HG02885 (cell line): ENCODE measurements at regions not wholly inside any gene's neighbourhood (a gene's known extent, or its start where the extent isn't known, plus 50 kb on each side); places are given as distances from the start of the nearest gene placed in this dataset.

Experiments
- ATAC-seq: cut with Tn5 transposase; IDR thresholded peaks from one replicate; pipeline ENCODE4 v1.9.1; 2021; ENCODE audit warnings: mild to moderate bottlenecking; ENCODE audit not compliant: unreplicated experiment, poor library complexity

DNA sequence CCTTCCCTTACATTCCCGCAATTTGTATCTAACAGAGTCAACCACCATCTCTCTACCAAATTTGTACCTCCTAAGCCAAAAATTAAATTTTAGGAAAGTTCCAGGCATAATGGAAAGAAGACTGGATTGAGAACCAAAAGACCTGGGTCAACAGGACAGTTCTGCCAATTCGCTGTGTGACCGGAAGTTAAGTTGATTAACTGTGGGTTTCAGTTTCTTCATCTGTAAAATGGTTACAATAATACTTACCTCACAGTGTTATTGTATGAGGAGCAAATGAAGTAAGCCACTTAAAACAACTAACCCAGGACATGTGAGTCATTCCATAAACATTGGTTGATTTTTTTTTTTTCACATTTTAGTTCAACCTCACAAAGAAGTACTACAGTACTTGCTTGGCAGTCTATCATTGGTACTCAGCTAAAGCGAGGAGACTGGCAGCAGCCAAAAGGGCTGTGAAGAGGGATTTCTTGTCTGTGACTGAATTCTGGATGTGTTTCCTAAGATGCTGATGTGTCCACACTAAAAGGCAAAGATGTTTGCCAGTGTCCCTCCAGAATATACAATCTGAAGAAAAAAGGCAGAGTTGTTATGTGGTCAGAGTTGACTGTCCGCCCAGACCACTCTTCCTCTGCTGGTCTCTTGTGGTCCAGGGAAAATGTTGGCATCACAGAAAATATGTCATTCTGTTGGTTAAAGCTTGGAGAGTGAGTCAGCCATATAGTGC lies 198.6 kb downstream of the TLE1 start:
- ATAC-seq, result no peak

DNA sequence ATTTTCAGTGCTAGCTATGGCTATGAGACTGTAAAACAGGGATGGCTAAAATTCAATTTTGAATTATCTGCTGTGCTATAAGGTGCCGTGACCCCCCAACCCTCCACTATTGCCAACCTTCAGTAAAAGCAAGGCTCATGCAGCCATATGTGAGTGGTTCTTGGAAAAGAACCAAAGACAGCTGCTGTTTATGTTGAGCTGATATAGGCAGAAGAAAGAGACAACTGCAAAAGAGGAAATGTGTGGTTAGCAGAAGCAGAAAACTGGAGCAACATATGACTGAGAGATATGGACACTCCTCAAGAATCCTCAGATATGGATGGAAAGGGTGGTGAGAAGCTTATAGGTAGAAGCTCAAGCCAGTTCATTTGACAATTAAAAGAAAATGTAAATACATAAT lies 200.3 kb downstream of the TLE1 start:
- ATAC-seq, result no peak

GRCh38 chr9:81480828-81481604 lies 208.3 kb downstream of the TLE1 start:
- ATAC-seq, result no peak

- ATAC-seq, result no peak
Measured at GRCh38 chr9:81479573-81479972, 209.8 kb downstream of the TLE1 start.

DNA sequence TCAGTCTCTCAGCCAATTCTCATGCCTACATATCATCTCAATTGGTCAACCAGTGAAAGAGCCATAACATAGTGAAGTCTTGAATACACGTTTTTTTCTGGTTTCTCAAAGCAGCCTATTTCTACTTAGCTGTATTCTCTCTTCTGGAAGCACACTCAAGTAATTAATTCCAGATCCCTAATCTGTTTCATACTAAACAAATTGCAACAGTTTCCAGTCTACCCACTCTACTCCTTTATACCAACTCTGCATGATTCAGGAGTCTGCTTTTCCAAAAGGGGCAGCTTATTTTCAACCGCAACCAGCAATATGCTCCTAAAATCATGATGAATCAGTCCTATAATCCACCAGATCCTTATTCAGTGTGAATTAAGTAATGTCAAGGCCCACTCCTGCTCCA lies 211.7 kb downstream of the TLE1 start:
- ATAC-seq, result no peak

GRCh38 chr9:81476813-81477490 lies 212.4 kb downstream of the TLE1 start:
- no peak for ATAC-seq

GRCh38 chr9:81474792-81475191 lies 214.6 kb downstream of the TLE1 start:
- no peak for ATAC-seq

GRCh38 chr9:81474125-81474524 lies 215.2 kb downstream of the TLE1 start:
- no peak for ATAC-seq

DNA sequence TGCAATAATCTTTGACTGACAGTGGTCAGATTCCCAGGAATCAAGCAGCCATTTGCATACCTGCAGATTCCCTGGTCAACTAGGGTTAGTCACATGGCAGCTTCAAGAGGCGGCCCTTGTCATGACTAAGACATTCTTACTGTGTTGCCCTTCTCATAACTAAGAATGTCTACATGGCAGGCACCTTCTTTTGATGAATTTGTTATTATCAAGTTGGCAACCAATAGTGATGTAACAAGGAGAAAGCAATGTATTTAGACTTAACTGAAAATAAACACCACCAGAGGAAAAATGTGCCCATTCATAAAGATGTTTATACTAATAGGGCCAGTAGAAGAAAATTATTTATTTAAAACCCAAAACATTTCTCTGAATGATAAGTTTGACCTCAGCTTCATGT lies 215.6 kb downstream of the TLE1 start:
- ATAC-seq, result no peak

DNA sequence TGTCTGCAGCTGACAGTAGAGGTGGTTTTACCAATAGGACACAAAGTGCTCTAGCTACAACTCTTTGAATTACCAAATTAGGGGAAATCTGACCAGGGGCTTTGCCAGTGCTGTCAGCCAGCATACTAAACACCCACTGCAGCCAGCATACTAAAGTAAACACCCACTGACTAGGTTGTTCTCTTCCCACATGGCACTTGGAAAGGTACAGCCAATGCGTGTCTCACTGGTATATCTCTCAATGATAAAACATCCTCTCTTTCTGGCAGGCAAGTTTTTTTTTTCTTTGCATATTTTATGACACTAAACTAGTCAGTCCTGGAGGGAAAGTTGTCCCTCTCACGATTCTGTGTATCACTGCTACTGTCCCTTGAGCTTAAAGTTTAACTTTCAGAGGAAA lies 216.1 kb downstream of the TLE1 start:
- no peak for ATAC-seq

GRCh38 chr9:81472701-81473100 lies 216.6 kb downstream of the TLE1 start:
- no peak for ATAC-seq

DNA sequence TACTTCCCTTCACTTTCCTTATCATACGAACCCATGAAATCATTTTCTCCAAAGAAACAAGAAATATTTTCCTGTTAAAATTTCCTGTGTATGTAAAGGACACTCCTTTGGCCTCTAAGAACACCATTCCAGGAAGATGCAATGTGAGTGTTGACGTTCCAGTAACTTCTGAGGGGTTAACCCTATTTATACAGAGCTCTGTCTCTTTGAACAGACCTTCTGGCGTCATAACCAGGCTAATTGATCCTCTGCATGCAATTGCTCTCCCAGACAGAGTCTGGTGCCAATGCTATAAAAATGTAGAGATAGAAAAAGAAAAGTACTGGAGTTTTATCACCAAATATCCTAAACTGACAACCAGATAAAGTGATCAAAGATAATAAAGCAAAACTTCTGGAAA lies 218.5 kb downstream of the TLE1 start:
- ATAC-seq, result no peak

GRCh38 chr9:81468084-81468595 lies 221.2 kb downstream of the TLE1 start:
- no peak for ATAC-seq

DNA sequence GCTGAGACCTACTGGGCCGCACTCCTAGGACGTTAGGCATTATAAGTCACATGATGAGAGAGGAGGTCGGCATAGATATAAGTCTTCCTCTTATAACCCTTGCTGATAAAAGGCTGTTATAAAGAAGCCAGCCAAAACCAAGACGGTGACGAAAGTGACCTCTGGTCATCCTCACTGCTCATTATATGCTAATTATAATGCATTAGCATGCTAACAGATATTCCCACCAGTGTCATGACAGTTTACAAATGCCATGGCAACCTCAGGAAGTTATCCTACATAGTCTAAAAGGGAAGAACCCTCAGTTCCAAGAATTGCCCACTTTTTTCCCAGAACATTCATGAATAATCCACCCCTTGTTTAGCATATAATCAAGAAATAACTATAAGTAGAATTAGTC lies 222.4 kb downstream of the TLE1 start:
- no peak for ATAC-seq

DNA sequence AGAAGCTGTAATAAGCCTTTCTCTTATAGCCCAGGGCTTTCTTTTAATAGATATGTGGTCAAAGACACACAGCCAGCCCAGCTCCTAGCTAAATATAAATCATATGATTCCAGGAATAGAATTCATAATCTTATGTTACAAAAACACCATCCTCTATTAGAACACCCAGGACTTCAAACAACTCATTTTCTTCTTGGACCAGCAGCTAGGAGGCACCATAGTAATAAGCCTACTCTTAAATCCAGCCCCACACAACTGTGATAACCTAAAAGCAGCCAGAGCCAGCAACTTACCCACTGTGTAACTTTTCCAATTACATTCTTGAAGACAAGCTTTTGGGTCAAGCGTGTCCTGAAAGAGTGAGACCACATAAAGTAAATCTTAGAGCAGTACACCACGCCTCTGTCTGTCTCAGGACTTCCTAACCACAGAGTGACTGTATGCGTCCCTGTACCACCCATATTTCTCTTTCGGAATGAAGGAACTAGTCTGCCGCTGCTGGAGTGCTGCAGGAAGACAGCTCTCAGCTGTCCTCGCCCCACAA lies 223.8 kb downstream of the TLE1 start:
- no peak for ATAC-seq

GRCh38 chr9:81462801-81463200 lies 226.5 kb downstream of the TLE1 start:
- no peak for ATAC-seq

DNA sequence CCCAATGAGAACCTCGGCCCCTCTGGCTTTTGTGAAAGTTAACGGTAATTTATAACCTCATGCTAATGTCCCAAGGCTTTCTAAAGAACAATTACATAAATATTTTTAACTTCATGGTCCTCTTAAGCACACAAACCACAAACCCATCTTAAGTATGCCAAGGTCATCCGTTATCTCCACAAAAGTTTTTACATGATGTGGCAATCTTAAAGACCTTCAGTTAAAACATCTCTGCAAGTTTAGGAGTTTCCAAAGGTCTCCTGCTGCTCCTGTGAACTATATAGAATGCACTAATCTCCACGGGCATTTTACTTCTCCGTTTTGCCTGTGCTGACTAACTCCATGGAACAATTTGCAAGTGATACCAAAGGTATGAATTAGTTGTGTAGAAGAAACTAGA lies 228.2 kb downstream of the TLE1 start:
- no peak for ATAC-seq

- no peak for ATAC-seq
Measured at GRCh38 chr9:81460693-81461092, 228.7 kb downstream of the TLE1 start.

DNA sequence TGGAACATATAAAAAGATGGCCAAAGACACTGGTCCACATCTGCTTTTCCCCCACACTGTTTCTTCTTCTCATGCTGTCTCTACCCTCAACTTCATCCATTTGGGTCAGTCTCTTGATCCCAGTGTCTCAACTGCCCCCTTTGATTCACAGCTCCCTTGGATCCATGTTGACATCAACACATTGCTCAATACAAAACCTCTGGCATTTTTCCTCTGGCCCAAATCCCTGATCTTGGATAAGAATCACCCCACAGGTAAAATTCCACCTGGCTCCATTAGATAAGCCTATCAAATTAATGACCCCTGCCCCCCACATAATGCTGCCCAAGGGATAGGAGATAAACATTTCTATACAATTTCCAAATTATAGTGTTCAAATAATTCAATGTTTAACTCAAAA lies 229.8 kb downstream of the TLE1 start:
- no peak for ATAC-seq

- no peak for ATAC-seq
Measured at GRCh38 chr9:81456431-81457006, 232.8 kb downstream of the TLE1 start.
